CD14-positive monocyte (primary cell): ENCODE measurements at regions not wholly inside any gene's neighbourhood (a gene's known extent, or its start where the extent isn't known, plus 50 kb on each side); places are given as distances from the start of the nearest gene placed in this dataset.

Experiments
- DNase-seq, 3 donors: peaks; one replicate each; pipeline ENCODE4 v3.0.0-alpha.2; 2011 to 2022
- H2AFZ ChIP-seq: 2 replicates; pipeline ENCODE4 v1.6.0; 2012; ENCODE audit warnings: mild to moderate bottlenecking, low read depth, low read length, inconsistent platforms; ENCODE audit not compliant: insufficient read depth, poor library complexity, severe bottlenecking
- H3K27ac ChIP-seq, 2 donors: 1 replicate in 1 of 2; 2 replicates in 1 of 2; pipeline ENCODE4 v1.5.1; 2012 to 2013; ENCODE audit warnings: low read length in 2 of 2, control low read depth in 1 of 2, inconsistent platforms in 1 of 2, low read depth in 1 of 2, mild to moderate bottlenecking in 1 of 2
- H3K27me3 ChIP-seq, 2 donors: one replicate each; pipeline versions ENCODE4 v1.6.0 to v1.6.1; 2011 to 2013; ENCODE audit warnings: low read length in 2 of 2; ENCODE audit not compliant: control insufficient read depth in 2 of 2, insufficient read depth in 2 of 2
- H3K36me3 ChIP-seq, 2 donors: replicated peaks in 1 of 2; 1 replicate in 1 of 2; 2 replicates in 1 of 2; pipeline versions ENCODE4 v1.5.1 to v1.6.1; 2012 to 2013; ENCODE audit warnings: low read length in 2 of 2, control low read depth in 1 of 2, inconsistent platforms in 1 of 2, mild to moderate bottlenecking in 1 of 2; ENCODE audit not compliant: insufficient read depth in 2 of 2, control insufficient read depth in 1 of 2
- H3K4me1 ChIP-seq, 2 donors: 1 replicate in 1 of 2; 2 replicates in 1 of 2; pipeline versions ENCODE4 v1.5.1 to v1.6.1; 2012 to 2013; ENCODE audit warnings: low read length in 2 of 2, control low read depth in 1 of 2, inconsistent platforms in 1 of 2, mild to moderate bottlenecking in 1 of 2, moderate library complexity in 1 of 2; ENCODE audit not compliant: insufficient read depth in 2 of 2, control insufficient read depth in 1 of 2
- H3K4me2 ChIP-seq: replicated peaks from 2 replicates; pipeline ENCODE3; 2012; ENCODE audit warnings: low read length, moderate library complexity, mild to moderate bottlenecking; ENCODE audit not compliant: poor library complexity, severe bottlenecking; ENCODE audit errors: extremely low read depth
- H3K4me3 ChIP-seq, 3 experiments: fragments of 200-600 bp in 1 of 3; sonication (generic) in 1 of 3; replicated peaks in 1 of 3; 1 replicate in 2 of 3; 2 replicates in 1 of 3; pipeline ENCODE4 v1.5.1; 2011 to 2013; ENCODE audit warnings: low read length in 3 of 3, mild to moderate bottlenecking in 3 of 3, control low read depth in 2 of 3, low read depth in 2 of 3, inconsistent platforms in 1 of 3, moderate library complexity in 1 of 3
- H3K79me2 ChIP-seq: 2 replicates; pipeline ENCODE4 v1.6.0; 2012; ENCODE audit warnings: mild to moderate bottlenecking, control low read depth, inconsistent platforms, low read length, moderate library complexity; ENCODE audit not compliant: insufficient read depth
- H3K9ac ChIP-seq: 2 replicates; pipeline ENCODE4 v1.6.0; 2017; ENCODE audit warnings: low read length, mild to moderate bottlenecking; ENCODE audit not compliant: insufficient read depth, poor library complexity, severe bottlenecking
- H3K9me3 ChIP-seq, 2 donors: replicated peaks in 1 of 2; 1 replicate in 1 of 2; 2 replicates in 1 of 2; pipeline versions ENCODE4 v1.5.1 to v1.6.1; 2012 to 2013; ENCODE audit warnings: low read length in 2 of 2, control low read depth in 1 of 2; ENCODE audit not compliant: control insufficient read depth in 1 of 2, insufficient read depth in 1 of 2
- H4K20me1 ChIP-seq: 2 replicates; pipeline ENCODE4 v1.6.0; 2012; ENCODE audit warnings: mild to moderate bottlenecking, low read length, control low read depth, moderate library complexity; ENCODE audit not compliant: insufficient read depth
- H3K27ac Mint-ChIP-seq, 7 donors: one replicate each; pipeline ENCODE4 v1.8.0; 2020; ENCODE audit warnings: mild to moderate bottlenecking in 7 of 7, mixed read lengths in 7 of 7, moderate library complexity in 6 of 7, inconsistent platforms in 2 of 7
- H3K27me3 Mint-ChIP-seq, 3 donors: one replicate each; pipeline ENCODE4 v1.8.0; 2021 to 2022; ENCODE audit warnings: low read depth in 3 of 3, mild to moderate bottlenecking in 3 of 3, mixed read lengths in 3 of 3, moderate library complexity in 3 of 3, inconsistent platforms in 1 of 3
- H3K36me3 Mint-ChIP-seq, 2 donors: one replicate each; pipeline ENCODE4 v1.8.0; 2020; ENCODE audit warnings: mixed read lengths in 2 of 2, inconsistent platforms in 1 of 2, mild to moderate bottlenecking in 1 of 2
- H3K4me1 Mint-ChIP-seq: one replicate; pipeline ENCODE4 v1.8.0; 2020; ENCODE audit warnings: mild to moderate bottlenecking, mixed read lengths
- H3K4me3 Mint-ChIP-seq, 2 donors: one replicate each; pipeline ENCODE4 v1.8.0; 2020; ENCODE audit warnings: mild to moderate bottlenecking in 2 of 2, mixed read lengths in 2 of 2, moderate library complexity in 1 of 2
- H3K9me3 Mint-ChIP-seq, 7 donors: one replicate each; pipeline ENCODE4 v1.8.0; 2020 to 2022; ENCODE audit warnings: mixed read lengths in 7 of 7, mild to moderate bottlenecking in 6 of 7, moderate library complexity in 6 of 7, inconsistent platforms in 2 of 7
- WGBS: methylation state at CpG from one replicate; pipeline ENCODE4 v1.1.5; 2013; ENCODE audit warnings: missing lambda C conversion rate; ENCODE audit not compliant: insufficient coverage; 5-methylcytosine and 5-hydroxymethylcytosine counted together
- intact Hi-C, 2 donors: fragments of 100-400 bp; cut with micrococcal nuclease; formaldehyde crosslinking; loops; one replicate each; pipeline versions ENCODE4 v1.15.0 to v1.15.1; 2023
- TF ChIP-seq, protein P1 (sequence below): fragments of 200-600 bp; IDR thresholded peaks from one replicate; pipeline ENCODE4 v1.8.0; 2022; ENCODE audit warnings: antibody characterized with exemption, mild to moderate bottlenecking

DNA sequence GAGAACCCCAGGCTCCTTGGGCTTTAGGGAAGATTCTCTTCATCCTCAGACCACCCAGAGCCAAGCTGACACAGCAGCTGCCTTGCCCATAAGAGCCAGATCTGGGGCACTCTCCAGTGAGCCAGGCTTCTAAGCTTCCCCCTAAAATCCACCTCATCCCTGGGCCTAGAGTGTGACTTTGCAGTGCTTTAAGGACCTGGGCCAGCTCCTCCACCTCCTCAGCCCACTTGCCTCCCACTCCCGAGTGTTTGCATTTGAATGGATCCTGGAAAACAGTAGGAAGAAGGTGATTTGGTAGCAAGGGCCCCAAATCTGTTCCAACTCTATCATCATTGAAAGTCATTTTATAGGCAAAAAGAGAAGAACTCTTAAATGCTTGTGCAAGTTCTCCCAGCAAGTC lies 108.7 kb upstream of the UBL3 start:
- Histone ChIP-seq H3K79me2 (no peaks in the 10 kb centered on the region), H3K27ac (no peak overlapping the region), H3K9ac (no peak overlapping the region), H3K27me3 (peaks cover 0 to 4% of the 10 kb centered on the region in 2 donors), H3K9me3 (no peaks in the 10 kb centered on the region), H3K36me3 (no peaks in the 10 kb centered on the region), H3K4me3 (no peak overlapping the region), H3K4me2 (no peak overlapping the region), H3K4me1 (peaks cover 4% of the 10 kb centered on the region in 2 donors), H4K20me1 (no peaks in the 10 kb centered on the region), H2AFZ (no peak overlapping the region)
- TF ChIP-seq, protein P1, sequence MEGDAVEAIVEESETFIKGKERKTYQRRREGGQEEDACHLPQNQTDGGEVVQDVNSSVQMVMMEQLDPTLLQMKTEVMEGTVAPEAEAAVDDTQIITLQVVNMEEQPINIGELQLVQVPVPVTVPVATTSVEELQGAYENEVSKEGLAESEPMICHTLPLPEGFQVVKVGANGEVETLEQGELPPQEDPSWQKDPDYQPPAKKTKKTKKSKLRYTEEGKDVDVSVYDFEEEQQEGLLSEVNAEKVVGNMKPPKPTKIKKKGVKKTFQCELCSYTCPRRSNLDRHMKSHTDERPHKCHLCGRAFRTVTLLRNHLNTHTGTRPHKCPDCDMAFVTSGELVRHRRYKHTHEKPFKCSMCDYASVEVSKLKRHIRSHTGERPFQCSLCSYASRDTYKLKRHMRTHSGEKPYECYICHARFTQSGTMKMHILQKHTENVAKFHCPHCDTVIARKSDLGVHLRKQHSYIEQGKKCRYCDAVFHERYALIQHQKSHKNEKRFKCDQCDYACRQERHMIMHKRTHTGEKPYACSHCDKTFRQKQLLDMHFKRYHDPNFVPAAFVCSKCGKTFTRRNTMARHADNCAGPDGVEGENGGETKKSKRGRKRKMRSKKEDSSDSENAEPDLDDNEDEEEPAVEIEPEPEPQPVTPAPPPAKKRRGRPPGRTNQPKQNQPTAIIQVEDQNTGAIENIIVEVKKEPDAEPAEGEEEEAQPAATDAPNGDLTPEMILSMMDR: no peak
- WGBS: no CpG with 5 or more reads among the region's 1 CpG
- no peak overlapping the region for H3K4me3 Mint-ChIP-seq
- no peak overlapping the region for H3K27ac Mint-ChIP-seq
- H3K4me1 Mint-ChIP-seq: peaks cover 8% of the 10 kb centered on the region
- intact Hi-C loops: no loop called here
- no peak for DNase-seq
- H3K9me3 Mint-ChIP-seq: peaks cover 0 to 2% (median 0%) of the 10 kb centered on the region in 7 donors
- peaks cover 2 to 10% (median 2%) of the 10 kb centered on the region in 3 donors for H3K27me3 Mint-ChIP-seq
- H3K36me3 Mint-ChIP-seq: no peaks in the 10 kb centered on the region

DNA sequence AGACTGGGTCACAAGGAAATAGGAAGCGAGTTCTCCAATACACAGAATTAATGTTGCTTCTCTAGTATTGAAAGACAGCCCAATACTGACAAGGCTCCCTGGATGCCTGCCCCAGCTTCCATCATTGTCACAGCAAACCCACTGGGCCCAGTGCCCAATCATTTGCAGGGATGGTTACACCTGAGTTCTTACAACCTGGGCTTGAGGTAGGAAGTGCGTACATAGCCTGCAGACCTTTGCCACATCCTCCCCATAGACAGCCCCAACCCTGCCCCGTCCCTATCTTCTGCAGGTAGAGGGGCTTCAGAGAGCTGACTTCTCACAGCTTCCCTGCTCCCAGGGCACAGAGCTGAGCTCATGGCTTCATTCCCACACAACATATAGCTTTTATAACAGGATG lies 108.1 kb upstream of the UBL3 start:
- peaks cover 2 to 10% (median 3%) of the 10 kb centered on the region in 3 donors for H3K27me3 Mint-ChIP-seq
- DNase-seq: no peak
- H3K4me1 Mint-ChIP-seq: peaks cover 12% of the 10 kb centered on the region
- no peak overlapping the region for H3K4me3 ChIP-seq
- no peaks in the 10 kb centered on the region for H3K79me2 ChIP-seq
- no peak overlapping the region for H3K9ac ChIP-seq
- H3K4me1 ChIP-seq: peaks cover 4 to 10% of the 10 kb centered on the region in 2 donors
- whole genome bisulfite sequencing: 100% methylated on average over 1 of the region's 3 CpGs
- H3K27ac ChIP-seq: no peak overlapping the region
- H3K9me3 ChIP-seq: no peaks in the 10 kb centered on the region
- no peak overlapping the region for H2AFZ ChIP-seq
- intact Hi-C loops: no loop called here
- no peaks in the 10 kb centered on the region for H3K36me3 Mint-ChIP-seq
- H3K4me3 Mint-ChIP-seq: no peak overlapping the region
- H3K36me3 ChIP-seq: no peaks in the 10 kb centered on the region
- no peaks in the 10 kb centered on the region for H4K20me1 ChIP-seq
- peaks cover 0 to 2% (median 0%) of the 10 kb centered on the region in 7 donors for H3K9me3 Mint-ChIP-seq
- TF ChIP-seq, protein P1: no peak
- no peak overlapping the region for H3K27ac Mint-ChIP-seq
- peaks cover 0 to 4% of the 10 kb centered on the region in 2 donors for H3K27me3 ChIP-seq
- H3K4me2 ChIP-seq: no peak overlapping the region
